DND-41 (cell line): ENCODE measurements at regions not wholly inside any gene's neighbourhood (a gene's known extent, or its start where the extent isn't known, plus 50 kb on each side); places are given as distances from the start of the nearest gene placed in this dataset.

Experiments
- CTCF ChIP-seq: IDR thresholded peaks from 2 replicates; pipeline ENCODE4 v1.5.1; 2012; ENCODE audit warnings: borderline replicate concordance, low read length, moderate library complexity, mild to moderate bottlenecking; ENCODE audit not compliant: poor library complexity, severe bottlenecking; ENCODE audit errors: extremely low read depth
- EZH2 ChIP-seq: IDR thresholded peaks from 3 replicates; pipeline ENCODE4 v1.6.1; 2012; ENCODE audit warnings: borderline replicate concordance, low read depth, mild to moderate bottlenecking, moderate library complexity, low read length, inconsistent platforms; ENCODE audit not compliant: severe bottlenecking

DNA sequence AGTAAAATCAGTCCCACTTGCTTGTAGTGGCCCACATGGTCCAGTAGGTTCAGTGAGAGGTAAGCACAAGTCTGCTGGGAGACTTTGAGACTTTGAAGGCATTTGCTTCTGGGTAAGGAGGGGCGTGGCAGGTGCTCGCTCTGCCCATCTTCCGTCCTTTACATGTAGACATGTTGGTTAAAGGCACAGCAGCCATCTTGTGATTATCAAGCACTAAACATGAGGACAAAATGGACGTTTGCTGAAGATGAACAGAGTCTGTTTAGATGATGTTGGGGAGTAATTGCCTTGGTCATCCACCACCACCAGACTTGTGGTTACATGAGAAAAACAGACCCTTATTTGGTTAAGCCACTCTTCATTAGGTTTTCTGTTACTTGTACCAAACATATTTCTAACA is 252.8 kb upstream of the PARD3B start:
- TF ChIP-seq CTCF (no peak), EZH2 (no peak)
